Vagina (tissue), 2 donors: ENCODE measurements at regions not wholly inside any gene's neighbourhood (a gene's known extent, or its start where the extent isn't known, plus 50 kb on each side); places are given as distances from the start of the nearest gene placed in this dataset.

Experiments
- DNase-seq, 2 donors: peaks; one replicate each; pipeline ENCODE4 v3.0.0-alpha.2; 2017; ENCODE audit errors: extremely low spot score in 2 of 2
- H3K27ac ChIP-seq: fragments of 200-600 bp; sonication (generic); one replicate; pipeline ENCODE4 v1.5.1; 2019
- H3K27me3 ChIP-seq: fragments of 200-600 bp; sonication (generic); one replicate; pipeline ENCODE4 v1.5.1; 2019
- H3K36me3 ChIP-seq, 2 donors: fragments of 200-600 bp; sonication (generic); one replicate each; pipeline ENCODE4 v1.5.1; 2017 to 2019
- H3K4me1 ChIP-seq: fragments of 200-600 bp; sonication (generic); one replicate; pipeline ENCODE4 v1.5.1; 2019
- H3K4me3 ChIP-seq, 2 donors: fragments of 200-600 bp; sonication (generic); 1 replicate in 1 of 2; 2 replicates in 1 of 2; pipeline ENCODE4 v1.5.1; 2016 to 2019
- H3K9me3 ChIP-seq: fragments of 200-600 bp; sonication (generic); one replicate; pipeline ENCODE4 v1.5.1; 2019
- CTCF ChIP-seq, 3 experiments: fragments of 450-650 bp in 2 of 3; fragments of 200-600 bp in 1 of 3; sonication (generic) in 1 of 3; IDR thresholded peaks; one replicate each; pipeline ENCODE4 v1.5.1; 2017 to 2019; ENCODE audit warnings: antibody characterized with exemption in 3 of 3, mild to moderate bottlenecking in 2 of 3, moderate library complexity in 2 of 3
- POLR2A ChIP-seq, 2 donors: fragments of 450-650 bp; IDR thresholded peaks; one replicate each; pipeline ENCODE4 v1.6.1; 2017; ENCODE audit warnings: antibody characterized with exemption in 2 of 2, mild to moderate bottlenecking in 2 of 2, moderate library complexity in 2 of 2
- POLR2AphosphoS5 ChIP-seq, 2 donors: sonication (generic); formaldehyde crosslinking; IDR thresholded peaks; one replicate each; pipeline ENCODE4 v1.9.0; 2017; ENCODE audit warnings: antibody characterized with exemption in 2 of 2, mild to moderate bottlenecking in 2 of 2, low read depth in 1 of 2; ENCODE audit not compliant: insufficient read depth in 1 of 2
- intact Hi-C: fragments of 100-400 bp; cut with DNase I; formaldehyde crosslinking; loops from one replicate; pipeline ENCODE4 v1.15.1; 2023

- H3K36me3 ChIP-seq: no peaks in the 10 kb centered on the region
- no peak overlapping the region for H3K4me3 ChIP-seq
- TF ChIP-seq CTCF (IDR thresholded peaks at IDR 0.05): no peak
- TF ChIP-seq POLR2A (IDR thresholded peaks at IDR 0.05): no peak
- no peak for TF ChIP-seq POLR2AphosphoS5 (IDR thresholded peaks at IDR 0.05; ENCODE audit: insufficient read depth in 1 of 2, low read depth in 1 of 2)
- peaks cover 15% of the 10 kb centered on the region for H3K4me1 ChIP-seq
- no peak overlapping the region for H3K27ac ChIP-seq
- no peak for DNase-seq
- no peaks in the 10 kb centered on the region for H3K9me3 ChIP-seq
- intact Hi-C loops: no loop called here
- H3K27me3 ChIP-seq: no peaks in the 10 kb centered on the region
These were observed 256.4 kb upstream of the HDAC4 start for GRCh38 chr2:239657236-239657635.

GRCh38 chr2:239654266-239654665 is 253.4 kb upstream of the HDAC4 start:
- intact Hi-C loops: no loop called here
- TF ChIP-seq POLR2AphosphoS5 (IDR thresholded peaks at IDR 0.05; ENCODE audit: insufficient read depth in 1 of 2, low read depth in 1 of 2) (no peak), CTCF (IDR thresholded peaks at IDR 0.05) (no peak), POLR2A (IDR thresholded peaks at IDR 0.05) (no peak)
- H3K27ac ChIP-seq: no peak overlapping the region

GRCh38 chr2:239651859-239652258 is 251.0 kb upstream of the HDAC4 start:
- no peak for DNase-seq
- Histone ChIP-seq H3K27me3 (no peaks in the 10 kb centered on the region), H3K9me3 (no peaks in the 10 kb centered on the region), H3K4me3 (no peak overlapping the region), H3K36me3 (no peaks in the 10 kb centered on the region), H3K4me1 (no peaks in the 10 kb centered on the region), H3K27ac (no peak overlapping the region)
- no peak for TF ChIP-seq POLR2A (IDR thresholded peaks at IDR 0.05)
- no peak for TF ChIP-seq POLR2AphosphoS5 (IDR thresholded peaks at IDR 0.05; ENCODE audit: insufficient read depth in 1 of 2, low read depth in 1 of 2)
- no peak for TF ChIP-seq CTCF (IDR thresholded peaks at IDR 0.05)
- intact Hi-C loops: no loop called here

More at GRCh38 chr2:239654266-239654665, 253.4 kb upstream of the HDAC4 start:
- no peak overlapping the region for H3K4me3 ChIP-seq
- no peaks in the 10 kb centered on the region for H3K27me3 ChIP-seq
- no peak for DNase-seq
- no peaks in the 10 kb centered on the region for H3K9me3 ChIP-seq
- no peaks in the 10 kb centered on the region for H3K36me3 ChIP-seq
- no peaks in the 10 kb centered on the region for H3K4me1 ChIP-seq

GRCh38 chr2:239650674-239651073 is 249.9 kb upstream of the HDAC4 start:
- H3K4me1 ChIP-seq: no peaks in the 10 kb centered on the region
- H3K4me3 ChIP-seq: no peak overlapping the region
- H3K36me3 ChIP-seq: no peaks in the 10 kb centered on the region
- no peaks in the 10 kb centered on the region for H3K27me3 ChIP-seq
- TF ChIP-seq CTCF (IDR thresholded peaks at IDR 0.05) (no peak), POLR2A (IDR thresholded peaks at IDR 0.05) (no peak), POLR2AphosphoS5 (IDR thresholded peaks at IDR 0.05; ENCODE audit: insufficient read depth in 1 of 2, low read depth in 1 of 2) (no peak)
- intact Hi-C loops: no loop called here
- no peak overlapping the region for H3K27ac ChIP-seq
- no peaks in the 10 kb centered on the region for H3K9me3 ChIP-seq
- DNase-seq: no peak

- Histone ChIP-seq H3K4me3 (no peak overlapping the region), H3K4me1 (no peaks in the 10 kb centered on the region), H3K27me3 (no peaks in the 10 kb centered on the region), H3K36me3 (no peaks in the 10 kb centered on the region), H3K9me3 (no peaks in the 10 kb centered on the region), H3K27ac (no peak overlapping the region)
- no peak for DNase-seq
- intact Hi-C loops: no loop called here
- TF ChIP-seq POLR2A (IDR thresholded peaks at IDR 0.05) (no peak), POLR2AphosphoS5 (IDR thresholded peaks at IDR 0.05; ENCODE audit: insufficient read depth in 1 of 2, low read depth in 1 of 2) (no peak), CTCF (IDR thresholded peaks at IDR 0.05) (no peak)
These were observed 248.5 kb upstream of the HDAC4 start for GRCh38 chr2:239649309-239649708.
